HG02840 (cell line): ENCODE measurements at regions not wholly inside any gene's neighbourhood (a gene's known extent, or its start where the extent isn't known, plus 50 kb on each side); places are given as distances from the start of the nearest gene placed in this dataset.
"Not testable (repeated sequence)": the region's sequence is repeated elsewhere in the genome, so short reads cannot be mapped to it uniquely, and the experiment has no call there.

Experiments used
- ATAC-seq: cut with Tn5 transposase; IDR thresholded peaks from one replicate; pipeline ENCODE4 v1.9.1; 2021; ENCODE audit warnings: mild to moderate bottlenecking, moderate library complexity, moderate number of reproducible peaks; ENCODE audit not compliant: unreplicated experiment, low FRiP score

DNA sequence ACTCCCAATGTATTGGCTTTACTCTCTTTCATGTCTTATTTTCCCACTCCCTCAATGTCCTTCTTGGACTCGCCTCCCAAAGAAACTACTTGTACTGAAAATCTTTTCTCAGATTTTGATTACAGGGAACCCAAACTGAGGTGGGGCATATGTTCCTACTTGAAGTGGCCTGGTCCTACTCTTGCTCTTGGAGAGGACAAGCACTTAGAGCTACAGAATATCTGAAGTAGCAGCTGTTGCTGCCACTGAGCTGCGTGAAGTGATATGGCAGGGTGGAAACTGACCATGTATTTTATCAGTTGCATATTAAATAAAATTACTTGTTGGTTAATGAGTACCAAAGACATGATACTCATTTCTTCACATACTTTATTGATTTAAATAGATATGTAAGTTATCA lies 129.5 kb downstream of the TSEN15 start:
- no peak for ATAC-seq

GRCh38 chr1:184183919-184184318 lies 132.4 kb downstream of the TSEN15 start:
- no peak for ATAC-seq

DNA sequence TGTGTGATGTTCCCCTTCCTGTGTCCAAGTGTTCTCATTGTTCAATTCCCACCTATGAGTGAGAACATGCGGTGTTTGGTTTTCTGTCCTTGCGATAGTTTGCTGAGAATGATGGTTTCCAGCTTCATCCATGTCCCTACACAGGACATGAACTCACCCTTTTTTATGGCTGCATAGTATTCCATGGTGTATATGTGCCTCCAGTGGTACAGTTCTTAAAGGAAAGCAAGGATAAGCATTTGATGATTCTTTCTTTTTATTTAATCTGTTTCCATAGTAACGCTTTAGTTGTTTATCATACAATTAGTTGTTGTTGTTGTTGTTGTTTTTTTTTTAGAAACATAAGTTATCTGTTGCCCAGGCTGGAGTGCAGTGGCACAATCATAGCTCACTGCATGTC lies 133.1 kb downstream of the TSEN15 start:
- not testable (repeated sequence) for ATAC-seq

GRCh38 chr1:184185347-184185746 lies 133.8 kb downstream of the TSEN15 start:
- no peak for ATAC-seq

- ATAC-seq = no peak
These were observed 134.6 kb downstream of the TSEN15 start for GRCh38 chr1:184186167-184186566.

DNA sequence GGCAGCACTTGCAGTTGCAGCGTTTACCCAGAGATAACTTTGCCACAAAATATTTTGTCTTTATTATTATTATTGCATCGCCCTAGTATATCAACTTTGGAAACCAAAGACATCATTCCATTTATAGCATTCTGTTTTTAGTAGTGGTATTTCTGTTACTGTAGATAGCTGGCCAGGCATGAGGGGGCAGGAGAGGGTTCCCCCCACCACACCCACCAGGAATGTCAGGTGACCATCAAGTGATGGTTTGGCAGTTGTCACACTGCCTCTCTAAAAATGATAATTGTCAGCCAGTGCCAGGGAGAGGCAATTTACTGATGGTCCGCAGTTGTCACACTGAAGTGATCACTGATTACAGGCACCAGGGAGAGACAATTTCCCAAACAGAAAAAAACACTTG lies 135.6 kb downstream of the TSEN15 start:
- ATAC-seq = no peak

- no peak for ATAC-seq
These were observed 136.5 kb downstream of the TSEN15 start for GRCh38 chr1:184188037-184188436.

DNA sequence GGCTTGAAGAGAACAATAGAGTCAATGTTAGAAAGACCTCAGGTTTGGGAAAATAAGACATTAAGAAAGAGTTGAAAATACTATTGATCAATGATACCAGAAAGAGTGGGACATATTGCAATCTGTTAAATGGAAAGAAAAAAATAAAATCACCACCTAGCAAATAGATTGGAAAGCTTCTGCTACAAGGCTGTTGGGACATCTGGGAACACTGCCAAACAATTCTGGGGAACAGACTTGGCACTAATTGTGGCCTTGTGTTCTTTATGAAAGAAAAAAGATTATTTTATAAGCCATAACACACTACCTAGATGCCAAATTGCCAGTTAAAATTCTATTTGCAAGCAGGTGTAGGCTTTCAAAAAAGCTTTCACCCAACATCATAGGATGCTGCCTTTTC lies 137.8 kb downstream of the TSEN15 start:
- no peak for ATAC-seq

DNA sequence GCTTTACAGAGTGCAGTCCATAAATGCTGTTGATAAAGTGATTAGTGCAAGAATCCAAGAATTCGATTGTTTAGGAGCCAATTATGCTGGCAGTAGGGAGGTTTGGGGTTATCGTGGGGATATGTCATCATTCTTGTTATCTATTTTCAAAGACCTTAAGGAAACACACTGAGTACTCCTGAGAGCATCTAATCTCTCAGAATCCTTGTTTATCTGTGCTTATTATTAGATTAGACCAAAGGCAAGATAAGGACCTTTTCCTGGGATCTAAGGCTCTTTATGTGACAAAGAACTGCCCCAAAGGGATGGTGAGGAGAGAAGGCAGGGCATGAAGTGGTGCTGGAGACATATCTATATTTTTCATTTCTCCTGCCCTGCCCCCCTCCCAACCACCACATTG lies 139.1 kb downstream of the TSEN15 start:
- ATAC-seq = no peak

GRCh38 chr1:184191181-184191621 lies 139.7 kb downstream of the TSEN15 start:
- no peak for ATAC-seq

GRCh38 chr1:184192796-184193195 lies 141.3 kb downstream of the TSEN15 start:
- ATAC-seq = no peak

GRCh38 chr1:184193451-184193850 lies 141.9 kb downstream of the TSEN15 start:
- no peak for ATAC-seq

GRCh38 chr1:184194236-184194635 lies 142.7 kb downstream of the TSEN15 start:
- ATAC-seq = no peak

DNA sequence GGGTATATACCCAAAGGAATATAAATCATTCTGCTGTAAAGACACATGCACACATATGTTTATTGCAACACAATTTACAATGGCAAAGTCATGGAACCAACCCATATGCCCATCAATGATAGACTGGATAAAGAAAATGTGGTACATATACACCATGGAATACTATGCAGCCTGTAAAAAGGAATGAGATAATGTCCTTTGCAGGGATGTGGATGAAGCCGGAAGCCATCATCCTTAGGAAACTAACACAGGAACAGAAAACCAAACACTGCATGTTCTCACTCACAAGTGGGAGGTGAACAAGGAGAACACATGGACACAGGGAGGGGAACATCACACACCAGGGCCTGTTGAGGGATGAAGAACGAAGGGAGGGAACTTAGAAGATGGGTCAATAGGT lies 144.2 kb downstream of the TSEN15 start:
- not testable (repeated sequence) for ATAC-seq

DNA sequence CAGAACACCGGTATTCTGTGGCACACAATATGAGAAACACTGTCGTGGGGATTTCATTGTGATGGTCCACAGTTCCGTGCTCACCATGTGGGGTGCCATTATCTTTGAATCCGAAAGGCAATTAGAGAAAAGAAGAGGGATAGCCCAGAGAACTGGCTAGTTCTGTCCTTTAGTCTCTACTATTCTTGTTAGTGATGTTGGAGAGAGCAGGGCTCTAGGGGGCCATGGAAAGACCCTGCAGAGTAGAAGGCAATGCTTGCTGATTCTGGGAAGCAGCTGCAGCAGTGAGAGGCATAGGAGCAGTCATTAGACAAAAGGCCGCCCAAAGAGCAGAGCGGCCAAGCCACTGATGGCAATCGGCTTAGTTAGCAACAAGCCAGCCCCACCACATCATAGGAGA lies 146.3 kb downstream of the TSEN15 start:
- no peak for ATAC-seq

DNA sequence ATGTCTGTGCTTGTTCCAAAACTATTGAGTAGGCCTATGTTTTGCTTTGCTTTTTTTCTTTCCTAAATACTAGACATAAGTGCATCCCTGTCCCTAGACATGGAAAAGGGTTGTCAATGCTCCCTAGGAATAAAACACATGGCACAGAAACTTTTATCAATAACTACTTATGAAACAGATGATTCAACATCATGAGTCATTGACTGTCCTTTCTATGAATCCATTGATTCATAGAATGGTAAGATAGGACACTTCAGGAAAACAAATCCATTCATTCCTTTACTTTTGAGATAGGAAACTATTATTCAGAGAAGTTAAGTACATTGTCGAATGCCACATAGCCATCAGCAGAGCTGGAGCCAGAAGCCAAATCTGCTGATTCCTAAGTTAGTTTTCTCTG lies 147.5 kb downstream of the TSEN15 start:
- ATAC-seq = no peak

DNA sequence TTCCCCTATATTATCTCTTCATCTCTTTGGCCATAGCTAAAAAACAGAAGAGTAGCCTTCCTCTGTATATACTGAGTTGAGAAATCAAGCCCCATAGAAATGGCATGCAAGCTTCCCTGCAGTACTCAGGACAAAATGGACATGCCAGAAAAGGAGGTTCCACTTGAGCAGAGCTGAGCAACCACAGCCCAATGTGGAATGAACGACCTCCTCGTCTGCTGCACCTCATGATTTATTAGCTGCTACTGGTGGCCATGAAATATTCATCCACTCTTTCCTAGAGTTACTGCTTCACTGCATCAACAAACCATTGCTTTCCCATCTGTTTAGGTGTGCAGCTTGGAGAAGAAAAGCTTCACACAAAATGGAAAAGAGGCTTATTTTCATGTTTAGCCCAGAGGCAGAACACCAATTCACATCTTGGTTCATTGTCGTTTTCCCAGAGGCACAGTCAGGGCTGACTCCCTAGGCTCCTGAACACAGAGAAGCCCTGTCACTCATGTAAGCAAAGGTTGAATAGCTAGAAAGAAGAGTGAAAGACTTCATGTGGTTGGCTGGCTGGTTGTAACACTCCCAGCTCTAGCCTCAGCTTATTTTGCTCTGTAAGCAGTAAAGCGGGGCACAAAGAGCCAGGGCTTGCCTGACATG lies 148.0 kb downstream of the TSEN15 start:
- no peak for ATAC-seq

- ATAC-seq = no peak
These were observed 157.1 kb downstream of the TSEN15 start for GRCh38 chr1:184208622-184209021.

DNA sequence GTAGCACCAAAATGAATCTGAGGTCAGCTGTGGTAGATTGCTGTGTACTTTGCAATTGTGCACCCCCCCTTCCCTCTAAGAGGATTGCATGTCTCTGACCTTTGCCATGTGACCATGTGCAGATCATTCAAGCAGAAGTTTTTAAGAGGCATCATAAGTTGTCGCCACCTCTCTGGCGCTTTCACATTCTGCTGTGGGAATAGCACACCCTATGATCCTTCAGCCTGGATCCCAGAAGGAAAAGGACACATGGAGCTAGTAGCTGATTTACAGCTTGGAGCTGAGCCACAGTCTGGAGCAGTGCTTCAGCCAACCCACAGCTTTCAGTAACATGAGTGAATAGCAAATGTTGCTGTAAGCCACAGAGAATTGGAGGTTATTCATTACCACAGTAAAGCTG lies 158.5 kb downstream of the TSEN15 start:
- no peak for ATAC-seq

DNA sequence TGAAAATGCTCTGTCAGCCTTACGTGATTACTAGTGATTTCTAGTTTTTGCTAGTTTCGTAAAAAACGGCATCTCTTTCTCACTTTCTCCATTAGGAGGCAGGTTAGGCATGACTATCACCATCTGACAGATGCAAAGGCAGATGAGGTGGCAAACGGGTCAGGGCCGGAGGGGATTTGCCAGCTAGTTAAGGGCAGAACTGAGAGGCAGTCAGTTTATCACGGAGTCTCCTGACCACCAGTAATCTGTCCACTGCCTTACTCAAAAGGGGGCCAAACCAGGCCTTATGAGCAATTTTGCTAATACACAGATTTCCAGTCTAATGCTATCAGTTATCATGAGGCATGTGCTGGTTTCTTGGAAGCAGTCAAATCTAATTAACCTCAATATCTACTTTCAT lies 159.3 kb downstream of the TSEN15 start:
- ATAC-seq = no peak

- ATAC-seq = no peak
These were observed 161.3 kb downstream of the TSEN15 start for GRCh38 chr1:184212649-184213314.

- ATAC-seq = no peak
These were observed 162.6 kb downstream of the TSEN15 start for GRCh38 chr1:184214128-184214527.
